Right lobe of liver (tissue), 4 donors: ENCODE measurements at regions not wholly inside any gene's neighbourhood (a gene's known extent, or its start where the extent isn't known, plus 50 kb on each side); places are given as distances from the start of the nearest gene placed in this dataset.

Experiments
- POLR2A ChIP-seq: fragments of 450-650 bp; IDR thresholded peaks from one replicate; pipeline ENCODE4 v1.6.1; 2017; ENCODE audit warnings: antibody characterized with exemption, mild to moderate bottlenecking
- TF ChIP-seq, protein P1 (sequence below), 4 donors: fragments of 200-600 bp in 3 of 4; fragments of 450-650 bp in 1 of 4; IDR thresholded peaks; one replicate each; pipeline versions ENCODE4 v1.5.1 to v1.8.0; 2016 to 2022; ENCODE audit warnings: antibody characterized with exemption in 4 of 4, mild to moderate bottlenecking in 2 of 4
- donor health status: DM: no; HTN: no; CAD: no.
- donor health status: DM: no; HTN: no; CAD: no.
- donor health status: DM: no; HTN: yes; CAD: no.

DNA sequence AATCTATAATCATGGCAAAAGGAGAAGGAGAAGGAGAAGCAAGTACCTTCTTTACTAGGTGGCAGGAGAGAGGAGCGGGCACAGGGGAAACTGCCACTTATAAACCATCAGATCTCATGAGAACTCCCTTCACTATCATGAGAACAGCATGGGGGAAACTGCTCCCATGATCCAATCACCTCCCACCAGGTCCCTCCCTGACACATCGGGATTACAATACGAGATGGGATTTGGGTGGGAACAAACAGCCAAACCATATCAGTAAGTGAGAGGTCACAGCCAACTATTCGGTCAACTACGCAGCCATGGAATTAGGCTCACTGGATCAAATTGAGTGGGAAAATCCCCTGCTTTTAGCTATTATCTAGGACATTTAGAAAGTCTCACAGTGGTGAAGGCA lies 54.2 kb upstream of the STEAP1B start:
- no peak for TF ChIP-seq POLR2A
- TF ChIP-seq, protein P1, sequence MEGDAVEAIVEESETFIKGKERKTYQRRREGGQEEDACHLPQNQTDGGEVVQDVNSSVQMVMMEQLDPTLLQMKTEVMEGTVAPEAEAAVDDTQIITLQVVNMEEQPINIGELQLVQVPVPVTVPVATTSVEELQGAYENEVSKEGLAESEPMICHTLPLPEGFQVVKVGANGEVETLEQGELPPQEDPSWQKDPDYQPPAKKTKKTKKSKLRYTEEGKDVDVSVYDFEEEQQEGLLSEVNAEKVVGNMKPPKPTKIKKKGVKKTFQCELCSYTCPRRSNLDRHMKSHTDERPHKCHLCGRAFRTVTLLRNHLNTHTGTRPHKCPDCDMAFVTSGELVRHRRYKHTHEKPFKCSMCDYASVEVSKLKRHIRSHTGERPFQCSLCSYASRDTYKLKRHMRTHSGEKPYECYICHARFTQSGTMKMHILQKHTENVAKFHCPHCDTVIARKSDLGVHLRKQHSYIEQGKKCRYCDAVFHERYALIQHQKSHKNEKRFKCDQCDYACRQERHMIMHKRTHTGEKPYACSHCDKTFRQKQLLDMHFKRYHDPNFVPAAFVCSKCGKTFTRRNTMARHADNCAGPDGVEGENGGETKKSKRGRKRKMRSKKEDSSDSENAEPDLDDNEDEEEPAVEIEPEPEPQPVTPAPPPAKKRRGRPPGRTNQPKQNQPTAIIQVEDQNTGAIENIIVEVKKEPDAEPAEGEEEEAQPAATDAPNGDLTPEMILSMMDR (IDR thresholded peaks at IDR 0.05): no peak
